ENCODE measurements at regions not wholly inside any gene's neighbourhood (a gene's known extent, or its start where the extent isn't known, plus 50 kb on each side); places are given as distances from the start of the nearest gene placed in this dataset.

GRCh38 chr3:148184798-148185197 lies 512.9 kb upstream of the AGTR1 start:
- no peak for FAIRE-seq

- no peak for FAIRE-seq
Measured at GRCh38 chr3:148186881-148187280, 510.8 kb upstream of the AGTR1 start.

- FAIRE-seq: no peak
Measured at GRCh38 chr3:148187296-148187695, 510.4 kb upstream of the AGTR1 start.

DNA sequence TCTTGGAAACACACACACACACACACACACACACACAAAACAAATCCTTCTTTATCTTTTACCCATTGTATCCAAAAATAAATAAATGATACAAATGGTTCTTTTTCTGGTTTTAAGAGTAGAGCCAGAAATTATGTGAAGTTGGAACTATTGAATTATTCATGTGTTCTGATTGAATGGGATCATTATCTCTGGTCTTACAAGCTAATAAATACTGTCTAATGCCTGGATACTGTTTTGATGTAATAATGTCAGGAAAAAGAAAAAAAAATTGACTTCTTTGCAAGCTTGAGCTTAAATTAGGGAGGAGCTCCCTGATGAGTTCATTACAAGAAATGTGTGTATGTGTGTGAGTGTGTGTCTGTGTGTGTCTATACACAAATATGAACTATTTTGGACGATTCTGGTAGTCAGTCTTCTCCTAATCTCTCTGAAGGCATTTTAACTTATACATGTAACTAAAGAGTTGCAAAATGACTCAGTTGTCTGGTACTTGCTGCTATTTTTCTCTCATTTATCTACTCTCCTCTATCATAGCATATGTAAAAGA lies 507.2 kb upstream of the AGTR1 start:
- FAIRE-seq: no peak

GRCh38 chr3:148191966-148192365 lies 505.7 kb upstream of the AGTR1 start:
- FAIRE-seq: no peak

GRCh38 chr3:148197061-148197460 lies 500.6 kb upstream of the AGTR1 start:
- no peak for FAIRE-seq

DNA sequence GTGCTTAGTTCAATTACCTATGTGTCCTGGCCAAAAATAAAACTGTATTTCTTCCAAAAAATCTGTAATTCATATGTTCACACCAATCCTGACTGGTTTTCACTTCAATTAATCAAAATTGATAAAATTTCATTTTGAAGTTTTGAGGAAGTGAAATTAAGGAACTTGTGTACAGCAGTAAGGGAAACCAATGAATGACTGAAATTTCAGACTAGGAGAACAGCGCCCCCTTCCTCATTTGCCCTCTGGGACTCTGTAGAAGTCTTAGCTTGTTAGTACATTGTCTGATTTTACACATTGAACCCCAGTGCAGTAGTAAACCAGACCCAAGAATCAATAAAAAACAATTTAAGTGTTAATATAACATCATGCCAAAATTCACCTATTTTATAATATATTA lies 495.3 kb upstream of the AGTR1 start:
- no peak for FAIRE-seq

GRCh38 chr3:148203297-148204010 lies 494.2 kb upstream of the AGTR1 start:
- FAIRE-seq: no peak

DNA sequence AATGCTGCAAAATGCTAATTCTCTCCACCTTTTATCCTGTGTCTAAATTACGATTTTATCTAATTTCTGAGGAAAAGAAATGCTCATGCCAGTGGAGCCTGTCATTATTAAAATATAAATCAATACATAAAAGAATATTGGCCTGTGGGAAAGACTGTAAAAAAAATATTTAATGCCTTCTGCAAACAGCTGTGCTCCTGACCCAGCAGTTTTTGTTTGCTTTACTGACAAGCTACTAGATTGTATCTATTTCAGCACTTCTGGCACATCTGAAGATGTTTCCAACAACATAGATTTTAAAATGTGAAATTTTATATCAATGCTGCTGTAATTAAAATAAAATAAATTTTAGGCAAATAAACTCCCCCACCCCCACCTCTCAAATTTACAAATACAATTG lies 493.6 kb upstream of the AGTR1 start:
- FAIRE-seq: no peak

DNA sequence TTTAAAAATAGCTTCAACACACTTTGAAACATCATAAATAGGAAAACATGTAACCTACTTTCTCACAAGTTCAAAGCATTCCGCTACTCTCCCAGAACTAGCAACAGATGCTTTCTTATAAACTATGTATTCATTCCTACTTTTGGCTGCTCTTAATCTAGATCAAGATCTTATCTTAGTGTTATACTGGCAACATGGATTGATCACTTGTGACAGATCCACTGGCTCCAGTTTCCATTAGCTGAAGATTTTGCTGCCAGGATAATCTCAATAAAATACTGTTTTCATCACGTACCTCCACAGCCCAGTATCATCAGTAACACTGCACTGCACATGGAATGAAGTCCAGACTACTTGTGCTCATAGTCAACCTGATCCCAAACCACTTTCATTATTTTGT lies 491.7 kb upstream of the AGTR1 start:
- FAIRE-seq: no peak

- FAIRE-seq: no peak
Measured at GRCh38 chr3:148206446-148206845, 491.3 kb upstream of the AGTR1 start.

DNA sequence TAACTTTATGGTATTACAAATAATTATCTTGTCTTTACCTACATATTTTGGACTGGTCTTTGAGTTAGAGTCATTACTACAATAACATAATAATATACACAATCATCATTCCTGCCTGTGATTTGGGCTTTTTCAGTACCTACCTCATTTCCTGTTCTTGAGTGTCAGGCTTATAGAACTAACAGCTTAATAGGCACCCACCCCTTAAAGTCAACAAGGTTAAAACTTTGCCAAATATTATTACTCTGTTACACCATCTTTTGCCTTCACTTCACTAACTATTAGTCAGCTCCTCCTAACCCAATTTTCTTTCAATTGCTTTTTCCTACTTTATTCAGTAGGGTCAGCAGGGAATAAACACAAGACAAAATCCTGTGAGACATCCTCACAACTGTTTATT lies 488.7 kb upstream of the AGTR1 start:
- no peak for FAIRE-seq

GRCh38 chr3:148211725-148212124 lies 486.0 kb upstream of the AGTR1 start:
- no peak for FAIRE-seq

DNA sequence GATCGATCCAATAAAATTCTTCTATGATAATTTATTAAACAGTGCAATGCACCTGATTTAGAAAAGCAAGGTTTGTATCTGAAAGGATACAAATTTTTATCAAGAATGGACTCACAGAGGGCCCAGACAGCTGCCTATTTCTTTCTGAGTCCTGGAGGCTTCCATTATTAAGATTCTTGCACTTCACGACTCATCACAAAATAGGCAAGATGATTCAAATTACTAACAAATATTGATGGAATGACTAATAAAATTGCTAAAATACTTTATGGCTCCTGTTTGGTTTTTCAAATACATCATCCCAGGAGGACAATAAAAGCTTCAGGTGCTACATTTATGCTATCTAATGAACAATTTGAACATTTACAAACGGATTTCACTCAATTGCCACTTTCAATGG lies 483.0 kb upstream of the AGTR1 start:
- no peak for FAIRE-seq

DNA sequence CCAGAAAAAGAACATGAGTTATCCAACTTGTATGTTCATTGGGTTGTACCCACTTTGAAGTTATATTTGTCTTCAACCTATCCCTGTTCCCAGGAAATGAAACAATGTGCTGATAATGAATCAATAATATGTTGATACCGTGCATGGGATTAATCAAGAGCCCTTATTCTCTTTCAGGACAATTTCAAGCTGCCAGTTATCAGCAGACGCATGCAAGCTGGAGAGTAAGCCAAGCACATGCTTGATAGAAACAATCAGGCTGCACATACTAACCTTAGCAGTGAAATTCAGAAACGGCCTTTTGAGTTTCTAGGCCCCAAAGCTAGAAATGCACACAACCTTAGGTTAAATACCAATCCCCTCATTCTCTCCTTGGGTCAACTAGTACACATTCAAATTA lies 480.4 kb upstream of the AGTR1 start:
- FAIRE-seq: no peak

- FAIRE-seq: no peak
Measured at GRCh38 chr3:148218222-148218621, 479.5 kb upstream of the AGTR1 start.

DNA sequence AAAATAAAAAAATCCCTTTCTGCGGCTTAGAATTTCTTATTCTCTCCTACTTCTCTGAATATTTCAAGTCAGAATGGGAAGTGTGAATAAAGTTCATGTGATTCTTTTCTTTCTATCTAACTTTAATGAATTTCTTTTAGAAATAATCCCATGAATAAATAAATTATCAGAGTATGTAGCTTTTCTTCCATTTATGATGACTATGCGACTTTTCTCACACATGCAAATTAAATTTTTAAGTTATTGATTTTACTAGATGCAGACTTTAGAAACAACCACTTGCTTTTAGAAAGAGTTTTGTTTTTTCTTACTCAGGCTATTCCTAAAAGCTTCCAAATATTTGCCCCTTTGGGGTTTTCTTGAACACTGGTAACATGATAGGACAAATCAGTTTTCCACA lies 477.7 kb upstream of the AGTR1 start:
- FAIRE-seq: no peak

- no peak for FAIRE-seq
Measured at GRCh38 chr3:148221303-148221702, 476.4 kb upstream of the AGTR1 start.

GRCh38 chr3:148223266-148223665 lies 474.4 kb upstream of the AGTR1 start:
- no peak for FAIRE-seq

- FAIRE-seq: no peak
Measured at GRCh38 chr3:148226246-148226645, 471.5 kb upstream of the AGTR1 start.

GRCh38 chr3:148227534-148227933 lies 470.2 kb upstream of the AGTR1 start:
- FAIRE-seq: no peak

- no peak for FAIRE-seq
Measured at GRCh38 chr3:148229107-148229506, 468.6 kb upstream of the AGTR1 start.

GRCh38 chr3:148230473-148230872 lies 467.2 kb upstream of the AGTR1 start:
- no peak for FAIRE-seq

- FAIRE-seq: no peak
Measured at GRCh38 chr3:148232389-148232788, 465.3 kb upstream of the AGTR1 start.

- no peak for FAIRE-seq
Measured at GRCh38 chr3:148233403-148233802, 464.3 kb upstream of the AGTR1 start.

Data from A204.1 (cell line).